HL-60 (cell line): ENCODE measurements at regions not wholly inside any gene's neighbourhood (a gene's known extent, or its start where the extent isn't known, plus 50 kb on each side); places are given as distances from the start of the nearest gene placed in this dataset.

Experiments
- DNase-seq, 2 experiments: peaks; one replicate each; pipeline ENCODE4 v3.0.0-alpha.2; 2010 to 2020; ENCODE audit warnings: low read depth in 1 of 2, low spot score in 1 of 2
- H3K27ac ChIP-seq: fragments of 250-450 bp; sonication (Bioruptor Pico); replicated peaks from 2 replicates; pipeline ENCODE4 v1.5.1; 2020; ENCODE audit warnings: mild to moderate bottlenecking, moderate library complexity
- H3K27me3 ChIP-seq: fragments of 250-450 bp; sonication (Bioruptor Pico); 2 replicates; pipeline ENCODE4 v1.5.1; 2021; ENCODE audit warnings: mild to moderate bottlenecking, moderate library complexity; ENCODE audit not compliant: insufficient read depth, poor library complexity, severe bottlenecking
- H3K4me3 ChIP-seq: replicated peaks from 2 replicates; pipeline ENCODE4 v1.5.1; 2011; ENCODE audit warnings: mild to moderate bottlenecking, control low read depth, low read length; ENCODE audit not compliant: insufficient read depth
- GABPA ChIP-seq: IDR thresholded peaks from 2 replicates; pipeline ENCODE4 v1.6.1; 2012; ENCODE audit warnings: low read depth
- POLR2AphosphoS5 ChIP-seq: IDR thresholded peaks from 2 replicates; pipeline ENCODE4 v1.6.1; 2012; ENCODE audit warnings: low read depth
- SPI1 ChIP-seq: IDR thresholded peaks from 2 replicates; pipeline ENCODE4 v1.6.1; 2012; ENCODE audit warnings: low read depth, mild to moderate bottlenecking, borderline replicate concordance
- TF ChIP-seq, protein P1 (sequence below): IDR thresholded peaks from 2 replicates; pipeline ENCODE4 v1.6.1; 2012; ENCODE audit warnings: low read depth; ENCODE audit not compliant: insufficient replicate concordance
- TF ChIP-seq, protein P2 (sequence below): IDR thresholded peaks from one replicate; pipeline ENCODE4 v1.5.1; 2011; ENCODE audit warnings: low read length, control low read depth, inconsistent platforms; ENCODE audit not compliant: insufficient read depth

DNA sequence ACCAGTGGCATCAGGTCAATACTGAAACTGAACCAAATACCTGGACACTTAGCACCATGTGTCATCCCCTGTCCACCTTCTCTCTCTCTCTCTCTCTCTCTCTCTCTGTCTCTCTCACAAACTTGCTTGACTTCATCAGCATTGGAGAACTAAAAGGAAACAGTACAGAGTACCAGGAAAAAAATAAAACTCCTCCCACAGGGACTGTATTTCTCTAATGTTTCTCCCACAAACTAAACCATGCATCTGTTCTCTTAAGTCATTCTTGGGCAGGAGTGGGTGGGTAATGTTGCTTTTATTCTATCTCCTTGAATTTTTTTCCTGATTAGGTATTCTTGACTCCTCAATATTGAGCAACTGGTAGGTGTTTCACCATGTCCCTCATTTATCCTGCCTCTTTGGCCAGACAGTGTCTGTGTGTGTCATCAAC, 112.9 kb upstream of the CACNA1A start:
- H3K27ac ChIP-seq = no peak overlapping the region
- DNase-seq = no peak
- H3K27me3 ChIP-seq = no peaks in the 10 kb centered on the region
- no peak overlapping the region for H3K4me3 ChIP-seq
- TF ChIP-seq GABPA (no peak), POLR2AphosphoS5 (no peak), SPI1 (no peak)
- TF ChIP-seq, protein P1, sequence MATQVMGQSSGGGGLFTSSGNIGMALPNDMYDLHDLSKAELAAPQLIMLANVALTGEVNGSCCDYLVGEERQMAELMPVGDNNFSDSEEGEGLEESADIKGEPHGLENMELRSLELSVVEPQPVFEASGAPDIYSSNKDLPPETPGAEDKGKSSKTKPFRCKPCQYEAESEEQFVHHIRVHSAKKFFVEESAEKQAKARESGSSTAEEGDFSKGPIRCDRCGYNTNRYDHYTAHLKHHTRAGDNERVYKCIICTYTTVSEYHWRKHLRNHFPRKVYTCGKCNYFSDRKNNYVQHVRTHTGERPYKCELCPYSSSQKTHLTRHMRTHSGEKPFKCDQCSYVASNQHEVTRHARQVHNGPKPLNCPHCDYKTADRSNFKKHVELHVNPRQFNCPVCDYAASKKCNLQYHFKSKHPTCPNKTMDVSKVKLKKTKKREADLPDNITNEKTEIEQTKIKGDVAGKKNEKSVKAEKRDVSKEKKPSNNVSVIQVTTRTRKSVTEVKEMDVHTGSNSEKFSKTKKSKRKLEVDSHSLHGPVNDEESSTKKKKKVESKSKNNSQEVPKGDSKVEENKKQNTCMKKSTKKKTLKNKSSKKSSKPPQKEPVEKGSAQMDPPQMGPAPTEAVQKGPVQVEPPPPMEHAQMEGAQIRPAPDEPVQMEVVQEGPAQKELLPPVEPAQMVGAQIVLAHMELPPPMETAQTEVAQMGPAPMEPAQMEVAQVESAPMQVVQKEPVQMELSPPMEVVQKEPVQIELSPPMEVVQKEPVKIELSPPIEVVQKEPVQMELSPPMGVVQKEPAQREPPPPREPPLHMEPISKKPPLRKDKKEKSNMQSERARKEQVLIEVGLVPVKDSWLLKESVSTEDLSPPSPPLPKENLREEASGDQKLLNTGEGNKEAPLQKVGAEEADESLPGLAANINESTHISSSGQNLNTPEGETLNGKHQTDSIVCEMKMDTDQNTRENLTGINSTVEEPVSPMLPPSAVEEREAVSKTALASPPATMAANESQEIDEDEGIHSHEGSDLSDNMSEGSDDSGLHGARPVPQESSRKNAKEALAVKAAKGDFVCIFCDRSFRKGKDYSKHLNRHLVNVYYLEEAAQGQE = no peak
- TF ChIP-seq, protein P2, sequence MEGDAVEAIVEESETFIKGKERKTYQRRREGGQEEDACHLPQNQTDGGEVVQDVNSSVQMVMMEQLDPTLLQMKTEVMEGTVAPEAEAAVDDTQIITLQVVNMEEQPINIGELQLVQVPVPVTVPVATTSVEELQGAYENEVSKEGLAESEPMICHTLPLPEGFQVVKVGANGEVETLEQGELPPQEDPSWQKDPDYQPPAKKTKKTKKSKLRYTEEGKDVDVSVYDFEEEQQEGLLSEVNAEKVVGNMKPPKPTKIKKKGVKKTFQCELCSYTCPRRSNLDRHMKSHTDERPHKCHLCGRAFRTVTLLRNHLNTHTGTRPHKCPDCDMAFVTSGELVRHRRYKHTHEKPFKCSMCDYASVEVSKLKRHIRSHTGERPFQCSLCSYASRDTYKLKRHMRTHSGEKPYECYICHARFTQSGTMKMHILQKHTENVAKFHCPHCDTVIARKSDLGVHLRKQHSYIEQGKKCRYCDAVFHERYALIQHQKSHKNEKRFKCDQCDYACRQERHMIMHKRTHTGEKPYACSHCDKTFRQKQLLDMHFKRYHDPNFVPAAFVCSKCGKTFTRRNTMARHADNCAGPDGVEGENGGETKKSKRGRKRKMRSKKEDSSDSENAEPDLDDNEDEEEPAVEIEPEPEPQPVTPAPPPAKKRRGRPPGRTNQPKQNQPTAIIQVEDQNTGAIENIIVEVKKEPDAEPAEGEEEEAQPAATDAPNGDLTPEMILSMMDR = no peak

DNA sequence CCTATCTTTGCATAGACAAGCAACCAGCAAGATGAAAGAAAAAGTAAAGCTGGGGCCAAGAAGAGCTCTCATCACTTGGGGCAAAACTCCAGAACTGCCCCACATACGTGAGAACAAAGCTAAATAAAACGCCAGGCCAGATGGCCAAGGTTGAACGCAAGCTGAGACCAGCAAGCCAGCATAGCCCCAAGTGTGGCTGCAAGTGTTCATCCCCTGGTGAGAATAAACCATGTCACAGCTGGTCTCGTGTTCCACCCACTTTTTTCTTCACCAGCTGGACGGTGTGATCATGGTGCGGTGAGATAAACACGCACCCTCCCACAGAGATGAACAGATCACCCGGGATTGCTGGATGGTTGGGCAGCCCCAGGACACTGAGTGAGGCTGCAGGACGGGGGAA, 109.6 kb upstream of the CACNA1A start:
- Histone ChIP-seq H3K27ac (no peak overlapping the region), H3K27me3 (no peaks in the 10 kb centered on the region), H3K4me3 (no peak overlapping the region)
- no peak for DNase-seq
- TF ChIP-seq, protein P2 = no peak
- no peak for TF ChIP-seq POLR2AphosphoS5
- TF ChIP-seq, protein P1 = no peak
- TF ChIP-seq GABPA = no peak
- no peak for TF ChIP-seq SPI1

DNA sequence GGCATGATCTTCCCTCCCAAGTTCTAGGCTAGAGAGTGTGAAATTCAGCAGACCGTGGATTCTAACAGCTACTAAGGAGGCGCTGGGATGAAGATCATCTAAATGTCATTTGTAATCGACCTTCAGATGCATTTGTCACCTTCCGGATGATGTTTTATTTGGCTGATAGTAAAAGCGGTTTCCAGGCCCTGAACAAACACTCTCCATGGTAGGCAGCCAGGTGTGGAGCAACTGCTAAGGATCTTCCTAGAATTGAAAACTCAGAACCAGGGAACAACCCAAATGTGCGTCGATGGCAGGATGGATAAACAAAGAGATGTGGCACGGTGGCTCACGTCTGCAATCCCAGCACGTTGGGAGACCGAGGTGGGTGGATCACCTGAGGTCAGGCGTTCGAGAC, 107.2 kb upstream of the CACNA1A start:
- Histone ChIP-seq H3K27ac (no peak overlapping the region), H3K4me3 (no peak overlapping the region), H3K27me3 (no peaks in the 10 kb centered on the region)
- no peak for DNase-seq
- TF ChIP-seq GABPA (no peak), POLR2AphosphoS5 (no peak), SPI1 (no peak)
- TF ChIP-seq, protein P1 = no peak
- TF ChIP-seq, protein P2 = no peak
